ENCODE measurements at regions not wholly inside any gene's neighbourhood (a gene's known extent, or its start where the extent isn't known, plus 50 kb on each side); places are given as distances from the start of the nearest gene placed in this dataset.
A peak's percentile ranks its signal among the peaks of the same experiment; 100 is the strongest.

GRCh38 chr5:92599217-92599810 lies 981.7 kb downstream of the NR2F1-AS1 start:
- peak in 1 of 3 donors; percentile 1 for DNase-seq

GRCh38 chr5:92594031-92594430 lies 987.0 kb downstream of the NR2F1-AS1 start:
- DNase-seq = no peak

GRCh38 chr5:92588876-92589275 lies 992.1 kb downstream of the NR2F1-AS1 start:
- DNase-seq = no peak

GRCh38 chr5:92581690-92582089 lies 999.3 kb downstream of the NR2F1-AS1 start:
- DNase-seq = no peak

- DNase-seq = no peak
Observed at GRCh38 chr5:92581249-92581648, 999.8 kb downstream of the NR2F1-AS1 start.

- DNase-seq = no peak
Observed at GRCh38 chr5:92580814-92581213, 1000.2 kb downstream of the NR2F1-AS1 start.

- DNase-seq = no peak
Observed at GRCh38 chr5:92574023-92574422, 1007.0 kb downstream of the NR2F1-AS1 start.

- no peak for DNase-seq
Observed at GRCh38 chr5:92568522-92568921, 1012.5 kb downstream of the NR2F1-AS1 start.

- DNase-seq = no peak
Observed at GRCh38 chr5:92567831-92568450, 1013.1 kb downstream of the NR2F1-AS1 start.

- no peak for DNase-seq
Observed at GRCh38 chr5:92566113-92566786, 1014.8 kb downstream of the NR2F1-AS1 start.

GRCh38 chr5:92565673-92566072 lies 1015.3 kb downstream of the NR2F1-AS1 start:
- no peak for DNase-seq

- DNase-seq = no peak
Observed at GRCh38 chr5:92562065-92562464, 1019.0 kb downstream of the NR2F1-AS1 start.

- no peak for DNase-seq
Observed at GRCh38 chr5:92561411-92561959, 1019.5 kb downstream of the NR2F1-AS1 start.

- no peak for DNase-seq
Observed at GRCh38 chr5:92560698-92561401, 1020.2 kb downstream of the NR2F1-AS1 start.

GRCh38 chr5:92559781-92560180 lies 1021.2 kb downstream of the NR2F1-AS1 start:
- no peak for DNase-seq

GRCh38 chr5:92559331-92559730 lies 1021.7 kb downstream of the NR2F1-AS1 start:
- no peak for DNase-seq

GRCh38 chr5:92556747-92557146 lies 1024.3 kb downstream of the NR2F1-AS1 start:
- DNase-seq = no peak

GRCh38 chr5:92554447-92555085 lies 1026.5 kb downstream of the NR2F1-AS1 start:
- no peak for DNase-seq

- DNase-seq = no peak
Observed at GRCh38 chr5:92553326-92553725, 1027.7 kb downstream of the NR2F1-AS1 start.

GRCh38 chr5:92552206-92553160 lies 1028.5 kb downstream of the NR2F1-AS1 start:
- peak; percentile 10 to 39 (median 17) for DNase-seq

GRCh38 chr5:92548346-92548745 lies 1032.7 kb downstream of the NR2F1-AS1 start:
- no peak for DNase-seq

GRCh38 chr5:92544596-92544995 lies 1036.4 kb downstream of the NR2F1-AS1 start:
- DNase-seq = no peak

Measured in suppressor macrophage treated with lipopolysaccharide for 1 hour (primary cell).